Islet of Langerhans (tissue), 1 donor: ENCODE measurements at regions not wholly inside any gene's neighbourhood (a gene's known extent, or its start where the extent isn't known, plus 50 kb on each side); places are given as distances from the start of the nearest gene placed in this dataset.
A peak's percentile ranks its signal among the peaks of the same experiment; 100 is the strongest.

Experiments
- FAIRE-seq: peaks from one replicate; lab custom pipeline; 2011; peaks lifted over from hg19 to GRCh38; lab: Jason Lieb, UNC

- FAIRE-seq, result no peak
Observed at GRCh38 chr13:53703371-53704080, 674.9 kb downstream of the OLFM4 start.

- no peak for FAIRE-seq
Observed at GRCh38 chr13:53719281-53719680, 690.7 kb downstream of the OLFM4 start.

DNA sequence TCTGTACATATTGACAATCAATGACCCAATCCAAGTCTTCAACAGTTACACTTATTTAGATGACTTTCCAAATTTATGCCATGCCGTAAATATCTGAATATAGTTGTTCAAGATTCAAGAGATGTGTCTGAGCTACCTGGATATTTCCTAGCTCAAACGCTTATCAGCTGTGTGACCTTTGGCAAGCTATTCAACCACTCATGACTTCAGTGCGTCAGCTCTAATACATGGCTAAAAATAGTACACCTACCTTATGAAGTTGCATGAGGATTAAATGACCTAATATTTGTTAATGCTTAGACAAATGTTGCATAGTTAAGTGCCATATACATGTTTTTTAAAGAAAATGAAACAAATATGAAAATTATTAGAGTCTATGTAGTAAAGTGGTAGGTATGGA lies 704.1 kb downstream of the OLFM4 start:
- no peak for FAIRE-seq

GRCh38 chr13:53743906-53744305 lies 715.3 kb downstream of the OLFM4 start:
- no peak for FAIRE-seq

DNA sequence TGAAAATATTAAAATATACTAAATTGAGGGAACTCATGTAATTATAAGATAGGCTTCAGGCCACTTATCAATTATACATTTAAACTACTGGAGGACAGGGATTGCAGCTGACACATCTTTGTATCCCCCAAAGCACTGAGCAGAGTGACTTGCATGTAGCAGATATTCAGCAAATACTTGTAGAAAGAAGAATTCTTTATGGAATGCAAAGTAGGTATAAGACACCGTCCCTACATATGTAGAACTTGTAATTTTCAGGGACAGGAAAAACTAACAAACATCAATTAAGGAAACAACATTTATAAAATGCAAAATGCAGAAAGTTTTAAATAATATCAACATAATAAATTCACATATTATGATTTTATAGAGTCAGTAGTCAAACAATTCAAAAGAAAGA lies 719.2 kb downstream of the OLFM4 start:
- no peak for FAIRE-seq

DNA sequence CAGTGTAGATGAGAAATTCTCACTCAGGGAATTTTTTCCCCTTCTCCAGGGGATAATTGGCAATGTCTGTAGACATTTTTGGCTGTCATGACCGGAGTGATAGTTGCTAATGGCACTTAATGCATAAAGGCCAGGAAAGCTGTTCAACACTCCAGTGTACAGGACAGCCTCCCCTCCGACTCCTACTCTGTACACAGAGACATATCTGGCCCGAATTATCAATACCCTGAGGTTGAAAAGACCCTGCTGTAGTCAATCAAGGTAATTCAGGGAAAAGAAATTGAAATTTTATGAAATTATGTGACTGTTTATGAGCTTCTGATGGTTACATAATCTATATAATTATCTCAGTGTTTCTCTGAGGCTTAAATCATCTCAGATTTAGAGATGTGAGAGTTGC lies 720.7 kb downstream of the OLFM4 start:
- no peak for FAIRE-seq

- FAIRE-seq, result no peak
Observed at GRCh38 chr13:53759016-53759415, 730.4 kb downstream of the OLFM4 start.

- no peak for FAIRE-seq
Observed at GRCh38 chr13:53775807-53776206, 747.2 kb downstream of the OLFM4 start.

- no peak for FAIRE-seq
Observed at GRCh38 chr13:53778937-53779336, 750.3 kb downstream of the OLFM4 start.

GRCh38 chr13:53781941-53782340 lies 753.3 kb downstream of the OLFM4 start:
- FAIRE-seq, result peak; percentile 79

GRCh38 chr13:53782488-53782961 lies 753.9 kb downstream of the OLFM4 start:
- FAIRE-seq, result no peak

- FAIRE-seq, result no peak
Observed at GRCh38 chr13:53783471-53783870, 754.9 kb downstream of the OLFM4 start.

- no peak for FAIRE-seq
Observed at GRCh38 chr13:53788286-53788685, 759.7 kb downstream of the OLFM4 start.

GRCh38 chr13:53800011-53800410 lies 771.4 kb downstream of the OLFM4 start:
- no peak for FAIRE-seq

GRCh38 chr13:53807251-53807834 lies 778.7 kb downstream of the OLFM4 start:
- FAIRE-seq, result no peak

DNA sequence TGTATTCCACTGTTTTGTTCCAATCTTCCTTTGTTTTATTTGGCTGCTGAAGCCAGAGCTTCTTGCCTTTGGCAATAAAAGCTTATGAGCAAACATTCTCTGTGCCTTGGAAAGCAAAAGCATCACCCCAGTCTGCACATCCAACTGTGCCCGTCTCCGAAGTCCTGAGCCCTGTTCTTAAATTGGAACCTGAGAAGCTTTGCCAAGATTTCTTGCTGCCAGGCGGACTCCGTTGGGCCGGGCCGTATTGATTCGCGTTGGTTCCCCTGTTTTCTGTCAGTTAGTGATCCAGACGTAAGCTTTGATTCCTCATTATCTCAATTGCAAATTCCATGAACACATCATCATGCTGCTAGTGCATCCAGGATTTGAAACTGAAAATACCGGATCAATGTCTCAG lies 793.0 kb downstream of the OLFM4 start:
- no peak for FAIRE-seq

DNA sequence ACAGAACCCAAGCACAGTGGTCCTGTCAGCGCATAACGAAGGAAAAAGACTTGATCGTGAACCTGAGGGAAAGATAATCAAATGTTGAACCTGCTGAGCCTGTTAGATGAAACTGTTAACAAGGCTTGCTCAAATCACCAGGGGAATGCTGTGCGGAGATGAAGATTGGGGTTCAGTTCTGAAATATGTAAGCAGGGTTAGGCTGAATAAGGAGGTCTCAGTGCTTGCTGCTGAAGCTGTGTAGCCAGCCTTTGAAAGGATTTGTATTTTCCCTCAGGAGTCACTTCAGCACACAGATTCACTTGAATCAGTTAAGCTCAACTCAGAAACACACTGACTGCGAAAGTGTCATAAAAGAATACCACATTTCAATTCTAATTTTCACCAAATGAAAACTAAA lies 793.5 kb downstream of the OLFM4 start:
- no peak for FAIRE-seq

DNA sequence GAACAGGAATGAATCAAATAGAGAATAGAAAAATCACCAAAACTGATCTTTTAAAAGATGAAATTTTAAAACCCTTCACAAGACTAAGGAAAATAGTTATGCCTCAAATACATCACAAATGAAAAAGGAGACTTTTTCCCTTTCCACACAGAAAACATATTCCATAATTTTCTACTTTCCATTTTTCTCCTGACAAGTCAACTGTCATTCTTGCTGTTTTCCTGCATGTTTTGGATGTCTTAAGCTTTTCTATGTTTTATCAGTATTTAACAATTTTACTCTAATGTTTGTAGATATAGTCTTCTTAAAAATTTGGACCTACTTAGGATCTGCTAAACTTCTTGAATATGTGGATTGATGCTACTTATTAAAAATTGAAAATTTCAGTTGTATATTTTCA lies 810.8 kb downstream of the OLFM4 start:
- FAIRE-seq, result no peak

DNA sequence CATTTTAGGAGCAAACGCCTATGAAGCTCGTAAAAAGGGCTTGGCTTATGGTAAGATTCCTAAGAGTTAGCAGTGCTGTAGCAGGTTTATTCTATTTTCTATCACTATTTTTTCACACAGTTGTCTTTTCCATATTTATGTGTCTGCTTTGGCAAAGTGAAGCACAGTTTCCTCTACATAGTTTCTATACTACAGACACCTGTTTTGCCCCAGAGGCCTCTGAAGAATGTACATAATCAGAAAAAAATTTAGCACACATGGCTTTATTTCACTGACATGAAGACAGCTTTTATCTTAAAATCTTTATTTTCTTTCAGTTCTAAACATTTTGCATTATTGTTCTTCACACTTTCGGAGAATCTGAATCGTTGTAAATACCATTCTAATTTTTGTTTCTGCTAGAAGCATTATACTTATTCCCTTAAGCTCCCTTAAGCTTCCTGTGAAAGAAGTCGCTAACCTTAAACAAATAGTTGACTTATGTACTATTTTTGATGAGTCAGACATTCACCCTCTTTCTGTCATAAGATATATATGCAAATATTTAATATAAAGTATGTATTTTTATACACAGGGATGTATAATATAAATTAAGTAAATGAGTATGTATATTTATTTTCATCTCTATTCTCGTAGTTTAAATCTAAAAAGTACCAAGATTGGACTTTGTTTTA lies 816.0 kb downstream of the OLFM4 start:
- no peak for FAIRE-seq

GRCh38 chr13:53847502-53847901 lies 818.9 kb downstream of the OLFM4 start:
- no peak for FAIRE-seq

DNA sequence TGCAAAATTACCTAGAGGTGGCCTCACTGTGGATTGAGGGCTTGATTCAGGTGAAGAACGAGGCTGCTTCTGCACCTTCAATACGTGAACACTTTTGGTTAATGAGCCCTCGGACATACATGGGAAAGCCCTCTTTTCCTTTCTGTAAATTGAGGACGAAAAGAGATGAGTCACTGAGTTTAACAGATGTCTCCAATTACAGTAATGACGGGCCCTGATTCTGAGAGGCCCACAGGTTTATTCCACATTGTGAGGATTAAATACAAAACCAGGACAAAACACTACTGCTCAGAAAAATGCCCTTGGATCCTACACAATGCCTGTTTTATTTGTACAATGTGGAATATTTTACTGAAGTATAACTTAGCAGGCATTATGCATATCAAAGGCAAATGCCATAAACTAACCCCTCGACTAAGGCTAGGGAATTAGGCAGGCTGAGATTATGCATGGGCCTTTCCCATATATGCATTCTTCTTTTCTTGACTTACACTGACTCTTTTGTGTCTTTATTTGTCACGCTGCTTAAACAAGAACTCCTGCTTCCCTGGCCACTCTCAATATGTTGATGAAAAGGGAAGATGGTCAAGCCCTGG lies 819.9 kb downstream of the OLFM4 start:
- no peak for FAIRE-seq

- FAIRE-seq, result no peak
Observed at GRCh38 chr13:53854321-53854720, 825.7 kb downstream of the OLFM4 start.

DNA sequence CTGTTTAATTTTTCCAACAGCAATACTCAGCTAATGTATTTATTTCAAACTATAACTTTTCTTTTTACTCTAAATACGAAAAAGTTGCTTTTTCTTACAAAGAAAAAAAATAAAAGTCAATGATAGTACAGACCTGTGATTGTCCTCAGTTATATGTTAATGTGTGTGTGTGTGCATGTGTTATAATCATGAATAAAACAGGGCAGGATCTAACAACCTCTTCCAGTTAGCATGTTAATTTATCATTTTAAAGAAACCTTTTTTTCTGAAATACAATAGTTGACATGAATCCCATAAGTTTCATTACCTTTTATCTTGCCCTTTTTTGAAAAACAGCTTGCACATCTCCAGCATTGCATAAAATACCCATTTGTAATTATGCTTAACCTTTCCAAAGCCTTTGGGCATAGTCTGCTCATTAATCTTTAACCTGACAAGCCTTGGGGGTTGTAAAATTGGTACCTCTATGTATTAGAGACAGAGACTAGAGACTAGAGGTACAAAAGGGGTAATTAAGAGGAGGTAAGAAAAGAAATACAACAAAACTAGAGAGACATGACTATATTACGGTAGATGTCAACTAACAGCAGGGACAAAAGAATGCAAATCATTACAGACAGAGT lies 828.1 kb downstream of the OLFM4 start:
- no peak for FAIRE-seq
